ENCODE measurements at regions not wholly inside any gene's neighbourhood (a gene's known extent, or its start where the extent isn't known, plus 50 kb on each side); places are given as distances from the start of the nearest gene placed in this dataset.

- H3K4me1 ChIP-seq (ENCODE audit: control insufficient read depth, insufficient read depth, low read length, poor library complexity, severe bottlenecking), result no peaks in the 10 kb centered on the region
- no peaks in the 10 kb centered on the region for H3K36me3 ChIP-seq (ENCODE audit: control insufficient read depth, insufficient read depth, low read length)
- no peaks in the 10 kb centered on the region for H3K9me3 ChIP-seq (ENCODE audit: control insufficient read depth, low read length)
- H3K27me3 ChIP-seq (replicated peaks; ENCODE audit: control insufficient read depth, insufficient read depth, low read length, poor library complexity, severe bottlenecking), result no peaks in the 10 kb centered on the region
- DNase-seq, result no peak
- H3K4me3 ChIP-seq (ENCODE audit: insufficient read depth, low read depth, low read length, poor library complexity, severe bottlenecking), result no peak overlapping the region
- H3K27ac ChIP-seq (ENCODE audit: insufficient read depth, low read length, poor library complexity, severe bottlenecking), result no peak overlapping the region
Observed at GRCh38 chr16:66228792-66229191, 137.7 kb upstream of the CDH5 start.

GRCh38 chr16:66227766-66228530 lies 138.5 kb upstream of the CDH5 start:
- Histone ChIP-seq H3K4me3 (ENCODE audit: insufficient read depth, low read depth, low read length, poor library complexity, severe bottlenecking) (no peak overlapping the region), H3K36me3 (ENCODE audit: control insufficient read depth, insufficient read depth, low read length) (no peaks in the 10 kb centered on the region), H3K9me3 (ENCODE audit: control insufficient read depth, low read length) (no peaks in the 10 kb centered on the region), H3K27ac (ENCODE audit: insufficient read depth, low read length, poor library complexity, severe bottlenecking) (no peak overlapping the region), H3K27me3 (replicated peaks; ENCODE audit: control insufficient read depth, insufficient read depth, low read length, poor library complexity, severe bottlenecking) (peaks cover 3% of the 10 kb centered on the region), H3K4me1 (ENCODE audit: control insufficient read depth, insufficient read depth, low read length, poor library complexity, severe bottlenecking) (no peaks in the 10 kb centered on the region)
- DNase-seq, result no peak

- no peaks in the 10 kb centered on the region for H3K9me3 ChIP-seq (ENCODE audit: control insufficient read depth, low read length)
- no peaks in the 10 kb centered on the region for H3K4me1 ChIP-seq (ENCODE audit: control insufficient read depth, insufficient read depth, low read length, poor library complexity, severe bottlenecking)
- peaks cover 3% of the 10 kb centered on the region for H3K27me3 ChIP-seq (replicated peaks; ENCODE audit: control insufficient read depth, insufficient read depth, low read length, poor library complexity, severe bottlenecking)
- H3K4me3 ChIP-seq (ENCODE audit: insufficient read depth, low read depth, low read length, poor library complexity, severe bottlenecking), result no peak overlapping the region
- no peak overlapping the region for H3K27ac ChIP-seq (ENCODE audit: insufficient read depth, low read length, poor library complexity, severe bottlenecking)
- no peaks in the 10 kb centered on the region for H3K36me3 ChIP-seq (ENCODE audit: control insufficient read depth, insufficient read depth, low read length)
- no peak for DNase-seq
Observed at GRCh38 chr16:66226762-66227161, 139.7 kb upstream of the CDH5 start.

- no peak overlapping the region for H3K27ac ChIP-seq (ENCODE audit: insufficient read depth, low read length, poor library complexity, severe bottlenecking)
- H3K27me3 ChIP-seq (replicated peaks; ENCODE audit: control insufficient read depth, insufficient read depth, low read length, poor library complexity, severe bottlenecking), result peaks cover 3% of the 10 kb centered on the region
- no peaks in the 10 kb centered on the region for H3K36me3 ChIP-seq (ENCODE audit: control insufficient read depth, insufficient read depth, low read length)
- no peaks in the 10 kb centered on the region for H3K9me3 ChIP-seq (ENCODE audit: control insufficient read depth, low read length)
- H3K4me3 ChIP-seq (ENCODE audit: insufficient read depth, low read depth, low read length, poor library complexity, severe bottlenecking), result no peak overlapping the region
- no peak for DNase-seq
- no peaks in the 10 kb centered on the region for H3K4me1 ChIP-seq (ENCODE audit: control insufficient read depth, insufficient read depth, low read length, poor library complexity, severe bottlenecking)
Observed at GRCh38 chr16:66225696-66226095, 140.8 kb upstream of the CDH5 start.

GRCh38 chr16:66224626-66225025 lies 141.9 kb upstream of the CDH5 start:
- peaks cover 3% of the 10 kb centered on the region for H3K27me3 ChIP-seq (replicated peaks; ENCODE audit: control insufficient read depth, insufficient read depth, low read length, poor library complexity, severe bottlenecking)
- H3K36me3 ChIP-seq (ENCODE audit: control insufficient read depth, insufficient read depth, low read length), result no peaks in the 10 kb centered on the region
- DNase-seq, result no peak
- no peaks in the 10 kb centered on the region for H3K9me3 ChIP-seq (ENCODE audit: control insufficient read depth, low read length)
- H3K4me1 ChIP-seq (ENCODE audit: control insufficient read depth, insufficient read depth, low read length, poor library complexity, severe bottlenecking), result no peaks in the 10 kb centered on the region
- no peak overlapping the region for H3K4me3 ChIP-seq (ENCODE audit: insufficient read depth, low read depth, low read length, poor library complexity, severe bottlenecking)
- no peak overlapping the region for H3K27ac ChIP-seq (ENCODE audit: insufficient read depth, low read length, poor library complexity, severe bottlenecking)

- Histone ChIP-seq H3K4me3 (ENCODE audit: insufficient read depth, low read depth, low read length, poor library complexity, severe bottlenecking) (no peak overlapping the region), H3K36me3 (ENCODE audit: control insufficient read depth, insufficient read depth, low read length) (no peaks in the 10 kb centered on the region), H3K27ac (ENCODE audit: insufficient read depth, low read length, poor library complexity, severe bottlenecking) (no peak overlapping the region), H3K27me3 (replicated peaks; ENCODE audit: control insufficient read depth, insufficient read depth, low read length, poor library complexity, severe bottlenecking) (peaks cover 3% of the 10 kb centered on the region), H3K4me1 (ENCODE audit: control insufficient read depth, insufficient read depth, low read length, poor library complexity, severe bottlenecking) (no peaks in the 10 kb centered on the region), H3K9me3 (ENCODE audit: control insufficient read depth, low read length) (no peaks in the 10 kb centered on the region)
- DNase-seq, result no peak
Observed at GRCh38 chr16:66224186-66224585, 142.3 kb upstream of the CDH5 start.

- Histone ChIP-seq H3K4me3 (ENCODE audit: insufficient read depth, low read depth, low read length, poor library complexity, severe bottlenecking) (no peak overlapping the region), H3K27ac (ENCODE audit: insufficient read depth, low read length, poor library complexity, severe bottlenecking) (no peak overlapping the region)
- DNase-seq, result no peak
Observed at GRCh38 chr16:66223176-66223780, 143.2 kb upstream of the CDH5 start.

GRCh38 chr16:66222756-66223155 lies 143.7 kb upstream of the CDH5 start:
- Histone ChIP-seq H3K4me3 (ENCODE audit: insufficient read depth, low read depth, low read length, poor library complexity, severe bottlenecking) (no peak overlapping the region), H3K9me3 (ENCODE audit: control insufficient read depth, low read length) (no peaks in the 10 kb centered on the region), H3K27ac (ENCODE audit: insufficient read depth, low read length, poor library complexity, severe bottlenecking) (no peak overlapping the region), H3K36me3 (ENCODE audit: control insufficient read depth, insufficient read depth, low read length) (no peaks in the 10 kb centered on the region), H3K4me1 (ENCODE audit: control insufficient read depth, insufficient read depth, low read length, poor library complexity, severe bottlenecking) (no peaks in the 10 kb centered on the region), H3K27me3 (replicated peaks; ENCODE audit: control insufficient read depth, insufficient read depth, low read length, poor library complexity, severe bottlenecking) (peaks cover 3% of the 10 kb centered on the region)
- DNase-seq, result no peak

More at GRCh38 chr16:66223176-66223780, 143.2 kb upstream of the CDH5 start:
- peaks cover 3% of the 10 kb centered on the region for H3K27me3 ChIP-seq (replicated peaks; ENCODE audit: control insufficient read depth, insufficient read depth, low read length, poor library complexity, severe bottlenecking)
- no peaks in the 10 kb centered on the region for H3K9me3 ChIP-seq (ENCODE audit: control insufficient read depth, low read length)
- H3K36me3 ChIP-seq (ENCODE audit: control insufficient read depth, insufficient read depth, low read length), result no peaks in the 10 kb centered on the region
- H3K4me1 ChIP-seq (ENCODE audit: control insufficient read depth, insufficient read depth, low read length, poor library complexity, severe bottlenecking), result no peaks in the 10 kb centered on the region

GRCh38 chr16:66220702-66221101 lies 145.8 kb upstream of the CDH5 start:
- no peaks in the 10 kb centered on the region for H3K36me3 ChIP-seq (ENCODE audit: control insufficient read depth, insufficient read depth, low read length)
- no peak for DNase-seq
- H3K27ac ChIP-seq (ENCODE audit: insufficient read depth, low read length, poor library complexity, severe bottlenecking), result no peak overlapping the region

GRCh38 chr16:66219491-66219890 lies 147.0 kb upstream of the CDH5 start:
- H3K36me3 ChIP-seq (ENCODE audit: control insufficient read depth, insufficient read depth, low read length), result no peaks in the 10 kb centered on the region
- H3K4me1 ChIP-seq (ENCODE audit: control insufficient read depth, insufficient read depth, low read length, poor library complexity, severe bottlenecking), result no peaks in the 10 kb centered on the region
- H3K27me3 ChIP-seq (replicated peaks; ENCODE audit: control insufficient read depth, insufficient read depth, low read length, poor library complexity, severe bottlenecking), result peaks cover 3% of the 10 kb centered on the region
- no peaks in the 10 kb centered on the region for H3K9me3 ChIP-seq (ENCODE audit: control insufficient read depth, low read length)
- no peak overlapping the region for H3K4me3 ChIP-seq (ENCODE audit: insufficient read depth, low read depth, low read length, poor library complexity, severe bottlenecking)
- no peak overlapping the region for H3K27ac ChIP-seq (ENCODE audit: insufficient read depth, low read length, poor library complexity, severe bottlenecking)
- DNase-seq, result no peak

More at GRCh38 chr16:66220702-66221101, 145.8 kb upstream of the CDH5 start:
- Histone ChIP-seq H3K4me3 (ENCODE audit: insufficient read depth, low read depth, low read length, poor library complexity, severe bottlenecking) (no peak overlapping the region), H3K9me3 (ENCODE audit: control insufficient read depth, low read length) (no peaks in the 10 kb centered on the region), H3K4me1 (ENCODE audit: control insufficient read depth, insufficient read depth, low read length, poor library complexity, severe bottlenecking) (no peaks in the 10 kb centered on the region), H3K27me3 (replicated peaks; ENCODE audit: control insufficient read depth, insufficient read depth, low read length, poor library complexity, severe bottlenecking) (peaks cover 3% of the 10 kb centered on the region)
